ENCODE measurements at regions not wholly inside any gene's neighbourhood (a gene's known extent, or its start where the extent isn't known, plus 50 kb on each side); places are given as distances from the start of the nearest gene placed in this dataset.

DNA sequence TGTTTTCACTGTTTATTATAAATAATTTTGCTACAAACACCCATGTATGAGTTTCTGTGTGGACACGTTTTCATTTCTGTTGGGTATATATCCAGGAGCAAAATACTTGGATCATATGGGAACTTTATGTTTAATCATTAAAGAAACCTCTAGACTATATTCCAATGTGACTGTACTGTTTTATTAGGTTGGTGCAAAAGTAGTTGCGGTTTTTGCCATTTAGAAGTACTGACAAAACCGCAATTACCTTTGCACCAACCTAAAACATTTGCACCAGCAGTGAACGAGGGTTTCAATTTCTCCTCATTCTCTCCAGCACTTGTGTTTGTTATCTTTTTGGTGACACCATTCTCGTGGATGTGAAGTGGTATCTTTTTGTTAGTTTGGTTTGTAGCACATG is 565.0 kb downstream of the TRIML1 start:
- Histone ChIP-seq H3K4me3 (no peak overlapping the region), H3K27ac (no peak overlapping the region), H3K9me3 (no peaks in the 10 kb centered on the region), H3K27me3 (no peaks in the 10 kb centered on the region), H3K36me3 (no peaks in the 10 kb centered on the region), H3K4me1 (no peaks in the 10 kb centered on the region)
- no peak for DNase-seq (ENCODE audit: extremely low spot score in 2 of 2)
- TF ChIP-seq POLR2A (IDR thresholded peaks at IDR 0.05) = no peak
- no peak for TF ChIP-seq POLR2AphosphoS5 (IDR thresholded peaks at IDR 0.05; ENCODE audit: insufficient read depth in 1 of 2, low read depth in 1 of 2)
- TF ChIP-seq, protein P1, sequence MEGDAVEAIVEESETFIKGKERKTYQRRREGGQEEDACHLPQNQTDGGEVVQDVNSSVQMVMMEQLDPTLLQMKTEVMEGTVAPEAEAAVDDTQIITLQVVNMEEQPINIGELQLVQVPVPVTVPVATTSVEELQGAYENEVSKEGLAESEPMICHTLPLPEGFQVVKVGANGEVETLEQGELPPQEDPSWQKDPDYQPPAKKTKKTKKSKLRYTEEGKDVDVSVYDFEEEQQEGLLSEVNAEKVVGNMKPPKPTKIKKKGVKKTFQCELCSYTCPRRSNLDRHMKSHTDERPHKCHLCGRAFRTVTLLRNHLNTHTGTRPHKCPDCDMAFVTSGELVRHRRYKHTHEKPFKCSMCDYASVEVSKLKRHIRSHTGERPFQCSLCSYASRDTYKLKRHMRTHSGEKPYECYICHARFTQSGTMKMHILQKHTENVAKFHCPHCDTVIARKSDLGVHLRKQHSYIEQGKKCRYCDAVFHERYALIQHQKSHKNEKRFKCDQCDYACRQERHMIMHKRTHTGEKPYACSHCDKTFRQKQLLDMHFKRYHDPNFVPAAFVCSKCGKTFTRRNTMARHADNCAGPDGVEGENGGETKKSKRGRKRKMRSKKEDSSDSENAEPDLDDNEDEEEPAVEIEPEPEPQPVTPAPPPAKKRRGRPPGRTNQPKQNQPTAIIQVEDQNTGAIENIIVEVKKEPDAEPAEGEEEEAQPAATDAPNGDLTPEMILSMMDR (IDR thresholded peaks at IDR 0.05) = no peak
- intact Hi-C loops (cut with DNase I) = no loop called here

DNA sequence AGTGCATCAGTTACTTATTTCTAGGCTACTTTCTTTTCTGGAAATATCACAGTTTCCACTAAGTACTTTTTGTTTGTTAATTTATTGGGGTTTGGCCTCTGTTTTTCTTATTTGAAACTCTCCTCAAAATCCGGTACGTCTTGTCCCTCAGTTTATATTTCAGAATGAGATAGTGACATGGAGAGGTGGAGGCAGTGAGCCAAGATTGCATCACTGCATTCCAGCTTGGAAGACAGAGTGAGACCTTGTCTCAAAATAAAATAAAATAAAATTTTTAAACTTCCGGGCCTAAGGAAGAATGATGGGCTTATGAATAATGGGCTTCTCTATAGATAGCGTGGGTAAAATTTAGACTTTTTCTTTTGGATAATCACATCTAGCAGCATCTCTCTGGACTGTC is 567.8 kb downstream of the TRIML1 start:
- no peak for DNase-seq (ENCODE audit: extremely low spot score in 2 of 2)
- Histone ChIP-seq H3K36me3 (no peaks in the 10 kb centered on the region), H3K27me3 (no peaks in the 10 kb centered on the region), H3K4me1 (no peaks in the 10 kb centered on the region), H3K9me3 (no peaks in the 10 kb centered on the region), H3K27ac (no peak overlapping the region), H3K4me3 (no peak overlapping the region)
- TF ChIP-seq POLR2A (IDR thresholded peaks at IDR 0.05) = no peak
- TF ChIP-seq, protein P1 (IDR thresholded peaks at IDR 0.05) = no peak
- no peak for TF ChIP-seq POLR2AphosphoS5 (IDR thresholded peaks at IDR 0.05; ENCODE audit: insufficient read depth in 1 of 2, low read depth in 1 of 2)
- intact Hi-C loops (cut with DNase I) = no loop called here

DNA sequence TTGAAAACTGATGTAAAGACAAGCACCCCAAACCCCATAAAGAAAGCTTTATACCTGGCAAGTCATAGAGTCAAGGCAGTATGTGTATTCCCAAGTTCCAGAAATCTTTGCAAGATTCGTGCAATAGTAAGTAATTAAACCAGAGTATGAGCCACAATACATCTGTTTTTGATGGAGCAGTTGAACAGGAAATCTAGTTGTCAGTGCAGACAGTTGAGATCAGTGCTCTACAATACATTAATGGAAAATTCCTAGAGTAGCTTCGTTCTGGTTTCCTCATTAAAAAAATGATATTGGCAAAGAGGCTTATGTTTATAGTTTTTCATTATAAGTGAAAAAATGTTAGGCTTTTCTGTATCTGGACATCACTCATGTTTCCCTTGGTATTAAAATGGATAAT is 575.3 kb downstream of the TRIML1 start:
- Histone ChIP-seq H3K9me3 (no peaks in the 10 kb centered on the region), H3K4me1 (no peaks in the 10 kb centered on the region), H3K27me3 (no peaks in the 10 kb centered on the region), H3K36me3 (no peaks in the 10 kb centered on the region), H3K4me3 (no peak overlapping the region), H3K27ac (no peak overlapping the region)
- TF ChIP-seq POLR2AphosphoS5 (IDR thresholded peaks at IDR 0.05; ENCODE audit: insufficient read depth in 1 of 2, low read depth in 1 of 2) (no peak), POLR2A (IDR thresholded peaks at IDR 0.05) (no peak)
- TF ChIP-seq, protein P1 (IDR thresholded peaks at IDR 0.05) = no peak
- intact Hi-C loops (cut with DNase I) = no loop called here
- no peak for DNase-seq (ENCODE audit: extremely low spot score in 2 of 2)

DNA sequence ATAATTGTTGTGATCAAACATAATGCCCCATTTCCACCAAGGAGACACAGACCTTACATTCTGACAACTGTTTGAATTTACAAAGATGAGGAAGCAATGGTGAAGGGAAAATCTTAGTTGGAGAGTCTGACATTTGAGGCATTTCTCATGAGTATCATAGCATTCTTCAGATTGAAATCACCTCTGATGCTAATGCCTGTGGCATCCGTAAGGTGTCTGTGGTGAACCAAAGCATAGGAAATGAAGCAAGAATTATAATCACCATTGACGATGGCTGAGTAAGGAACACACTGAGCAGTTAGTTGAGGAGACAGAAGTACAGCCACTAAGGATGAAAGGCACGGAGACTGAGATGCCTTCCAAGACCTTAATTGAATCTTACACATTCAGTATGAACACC is 575.7 kb downstream of the TRIML1 start:
- Histone ChIP-seq H3K36me3 (no peaks in the 10 kb centered on the region), H3K9me3 (no peaks in the 10 kb centered on the region), H3K27me3 (no peaks in the 10 kb centered on the region), H3K4me1 (no peaks in the 10 kb centered on the region), H3K27ac (no peak overlapping the region), H3K4me3 (no peak overlapping the region)
- intact Hi-C loops (cut with DNase I) = no loop called here
- TF ChIP-seq POLR2A (IDR thresholded peaks at IDR 0.05) (no peak), POLR2AphosphoS5 (IDR thresholded peaks at IDR 0.05; ENCODE audit: insufficient read depth in 1 of 2, low read depth in 1 of 2) (no peak)
- TF ChIP-seq, protein P1 (IDR thresholded peaks at IDR 0.05) = no peak
- DNase-seq (ENCODE audit: extremely low spot score in 2 of 2) = no peak

DNA sequence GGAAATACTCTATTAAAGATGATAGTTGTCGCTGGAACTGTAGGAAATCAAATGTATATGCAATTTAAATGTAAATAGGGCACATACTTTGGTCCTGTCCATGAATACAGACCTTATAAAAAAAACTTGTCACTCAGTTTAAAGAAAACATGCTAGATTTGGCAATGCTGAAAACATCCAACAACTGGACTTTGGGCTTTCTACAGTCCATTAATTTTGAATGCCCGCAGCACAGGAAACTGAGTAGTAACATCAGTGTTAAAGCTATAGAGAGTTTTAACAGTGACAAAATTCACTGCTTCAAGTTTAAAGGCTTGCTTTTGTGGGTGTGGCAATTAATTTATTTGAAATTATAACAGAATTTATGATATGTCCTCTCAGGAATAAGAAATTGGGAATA is 578.4 kb downstream of the TRIML1 start:
- intact Hi-C loops (cut with DNase I) = no loop called here
- no peak for DNase-seq (ENCODE audit: extremely low spot score in 2 of 2)
- TF ChIP-seq POLR2A (IDR thresholded peaks at IDR 0.05) (no peak), POLR2AphosphoS5 (IDR thresholded peaks at IDR 0.05; ENCODE audit: insufficient read depth in 1 of 2, low read depth in 1 of 2) (no peak)
- TF ChIP-seq, protein P1 (IDR thresholded peaks at IDR 0.05) = no peak

More for the DNA sequence above, 578.4 kb downstream of the TRIML1 start:
- Histone ChIP-seq H3K36me3 (no peaks in the 10 kb centered on the region), H3K4me1 (no peaks in the 10 kb centered on the region), H3K9me3 (no peaks in the 10 kb centered on the region), H3K27me3 (no peaks in the 10 kb centered on the region), H3K27ac (no peak overlapping the region), H3K4me3 (no peak overlapping the region)
